ENCODE measurements at regions not wholly inside any gene's neighbourhood (a gene's known extent, or its start where the extent isn't known, plus 50 kb on each side); places are given as distances from the start of the nearest gene placed in this dataset.

GRCh38 chr4:86446996-86447395, 87.1 kb upstream of the MAPK10 start:
- Histone ChIP-seq H4K5ac (ENCODE audit: insufficient read length, low read depth, low read length) (no peak overlapping the region), H3K14ac (ENCODE audit: insufficient read depth, low read length) (no peak overlapping the region), H4K91ac (ENCODE audit: insufficient read length, low read depth, low read length) (no peak overlapping the region), H3K4me1 (ENCODE audit: insufficient read depth, low read length) (peaks cover 5% of the 10 kb centered on the region; the same call in 1 of the 2 replicates), H4K20me1 (ENCODE audit: control insufficient read depth, insufficient read depth, insufficient read length) (no peaks in the 10 kb centered on the region), H2BK12ac (ENCODE audit: insufficient read length, low read depth, low read length) (no peak overlapping the region), H2BK20ac (ENCODE audit: low read depth, low read length, poor library complexity, severe bottlenecking) (no peak overlapping the region), H2AFZ (ENCODE audit: low read length) (no peak overlapping the region), H3K27ac (ENCODE audit: insufficient read length, low read depth, low read length) (no peak overlapping the region), H2AK5ac (ENCODE audit: insufficient read length, low read length) (no peak overlapping the region), H3T11ph (ENCODE audit: low read length) (no peak overlapping the region), H3K4ac (ENCODE audit: low read depth, low read length) (no peak overlapping the region), H3K9me3 (ENCODE audit: control insufficient read depth, low read depth, low read length) (no peaks in the 10 kb centered on the region), H2BK5ac (ENCODE audit: insufficient read length, low read length) (no peak overlapping the region), H3K9ac (ENCODE audit: extremely low read depth, insufficient read length, low read length) (no peak overlapping the region), H2BK120ac (ENCODE audit: low read depth, low read length, poor library complexity, severe bottlenecking) (no peak overlapping the region), H2BK15ac (ENCODE audit: low read depth, low read length) (no peak overlapping the region), H4K8ac (replicated peaks; ENCODE audit: insufficient read length, low read depth, low read length) (no peak overlapping the region), H3K18ac (ENCODE audit: insufficient read length, low read depth, low read length) (no peak overlapping the region), H3K79me2 (ENCODE audit: insufficient read depth, low read length) (no peaks in the 10 kb centered on the region), H3K23ac (ENCODE audit: insufficient read length, low read depth, low read length) (no peak overlapping the region), H3K56ac (ENCODE audit: insufficient read length, low read depth, low read length) (no peak overlapping the region), H3K23me2 (ENCODE audit: insufficient read length, low read depth, low read length, poor library complexity, severe bottlenecking) (no peaks in the 10 kb centered on the region), H3K27me3 (ENCODE audit: insufficient read depth, low read length) (no peaks in the 10 kb centered on the region), H3K4me2 (ENCODE audit: insufficient read depth, insufficient read length, low read length) (no peak overlapping the region), H3K79me1 (ENCODE audit: insufficient read depth, low read depth, low read length, poor library complexity, severe bottlenecking) (no peaks in the 10 kb centered on the region)
- peaks cover 30 to 35% of the 10 kb centered on the region in 2 experiments for H3K9me3 Mint-ChIP-seq
- H3K4me3 Mint-ChIP-seq = no peak overlapping the region
- TF ChIP-seq CTCF (conservative IDR thresholded peaks at IDR 0.05) = no peak
- DNase-seq = no peak
- peaks cover 46 to 50% of the 10 kb centered on the region in 2 experiments for H3K4me1 Mint-ChIP-seq
- peaks cover 25 to 53% (median 36%) of the 10 kb centered on the region in 3 experiments for H3K36me3 Mint-ChIP-seq (ENCODE audit: insufficient read depth in 1 of 3, low read depth in 3 of 3)
- no CpG with 5 or more reads among the region's 5 CpGs for WGBS (ENCODE audit: extremely low coverage, insufficient read length, low lambda C conversion rate)
- H3K27me3 Mint-ChIP-seq (ENCODE audit: low read depth) = no peaks in the 10 kb centered on the region
- H3K27ac Mint-ChIP-seq = peak overlapping the region in 2 of 3 experiments; percentile 31 to 83; a peak in 4 of 7 replicates

Measured in H9 (cell line).